HEK293 (cell line): ENCODE measurements at regions not wholly inside any gene's neighbourhood (a gene's known extent, or its start where the extent isn't known, plus 50 kb on each side); places are given as distances from the start of the nearest gene placed in this dataset.

Experiments
- CTCF ChIA-PET: fragments of 350-600 bp; formaldehyde crosslinking; extraction: SDS; loops from one replicate; lab custom pipeline; 2021; ENCODE audit warnings: antibody characterized with exemption; lab: Yijun Ruan, JAX
- POLR2A ChIA-PET: fragments of 300-600 bp; formaldehyde crosslinking; extraction: SDS; loops from one replicate; lab custom pipeline; 2020; ENCODE audit warnings: antibody characterized with exemption, inconsistent platforms; lab: Yijun Ruan, JAX
- H3K27ac ChIP-seq: fragments of 200-500 bp; sonication (Bioruptor generic); 2 replicates; pipeline ENCODE4 v1.5.1; 2014; ENCODE audit warnings: low read depth, low read length, control low read depth, inconsistent platforms; ENCODE audit errors: extremely low read depth
- H3K36me3 ChIP-seq, 2 experiments: fragments of 200-500 bp in 1 of 2; sonication (Bioruptor generic) in 1 of 2; 1 replicate in 1 of 2; 2 replicates in 1 of 2; pipeline ENCODE4 v1.5.1; 2014 to 2017; ENCODE audit warnings: inconsistent platforms in 2 of 2, low read length in 2 of 2; ENCODE audit not compliant: control insufficient read depth in 2 of 2, insufficient read depth in 1 of 2
- H3K4me1 ChIP-seq: fragments of 200-500 bp; sonication (Bioruptor generic); 2 replicates; pipeline ENCODE4 v1.5.1; 2014; ENCODE audit warnings: mild to moderate bottlenecking, low read length, inconsistent platforms; ENCODE audit not compliant: control insufficient read depth, insufficient read depth
- H3K4me3 ChIP-seq: 2 replicates; pipeline ENCODE4 v1.5.1; 2011; ENCODE audit warnings: low read depth, mild to moderate bottlenecking, control low read depth, low read length, moderate library complexity
- H3K9me3 ChIP-seq: fragments of 200-500 bp; sonication (Bioruptor generic); 2 replicates; pipeline ENCODE4 v1.5.1; 2014; ENCODE audit warnings: low read depth, low read length, inconsistent platforms; ENCODE audit not compliant: control insufficient read depth, insufficient read depth
- EGR2 ChIP-seq: fragments of 450-650 bp; formaldehyde crosslinking; IDR thresholded peaks from 2 replicates; pipeline ENCODE4 v1.5.1; 2016; ENCODE audit warnings: low read depth, missing biosample characterization, missing genetic modification characterization
- MZF1 ChIP-seq: fragments of 450-650 bp; formaldehyde crosslinking; IDR thresholded peaks from 2 replicates; pipeline ENCODE4 v1.5.1; 2017; ENCODE audit warnings: missing biosample characterization, missing genetic modification characterization, borderline replicate concordance
- OVOL3 ChIP-seq: fragments of 450-650 bp; formaldehyde crosslinking; IDR thresholded peaks from 2 replicates; pipeline ENCODE4 v1.5.1; 2016; ENCODE audit warnings: missing biosample characterization, missing genetic modification characterization
- SETDB1 ChIP-seq: IDR thresholded peaks from one replicate; pipeline ENCODE4 v1.6.1; 2017; ENCODE audit warnings: mild to moderate bottlenecking, low read length, moderate library complexity, mixed read lengths; ENCODE audit not compliant: insufficient read length
- TRIM28 ChIP-seq: IDR thresholded peaks from 2 replicates; pipeline ENCODE4 v1.6.1; 2011; ENCODE audit warnings: low read length, control low read depth, borderline replicate concordance
- ZNF146 ChIP-seq: fragments of 450-650 bp; formaldehyde crosslinking; IDR thresholded peaks from 2 replicates; pipeline ENCODE4 v1.5.1; 2016; ENCODE audit warnings: missing biosample characterization, missing genetic modification characterization
- ZNF239 ChIP-seq: fragments of 450-650 bp; formaldehyde crosslinking; IDR thresholded peaks from 2 replicates; pipeline ENCODE4 v1.5.1; 2016; ENCODE audit warnings: missing biosample characterization, missing genetic modification characterization
- ZNF274 ChIP-seq, 2 experiments: fragments of 200-500 bp in 1 of 2; fragments of 450-650 bp in 1 of 2; sonication (Bioruptor generic) in 1 of 2; formaldehyde crosslinking in 1 of 2; IDR thresholded peaks; 2 replicates each; pipeline versions ENCODE4 v1.5.1 to v1.6.1; 2014 to 2016; ENCODE audit warnings: borderline replicate concordance in 1 of 2, inconsistent platforms in 1 of 2, low read length in 1 of 2, missing biosample characterization in 1 of 2, missing genetic modification characterization in 1 of 2
- ZNF354C ChIP-seq: fragments of 450-650 bp; formaldehyde crosslinking; IDR thresholded peaks from 2 replicates; pipeline ENCODE4 v1.5.1; 2016; ENCODE audit warnings: missing biosample characterization, missing genetic modification characterization, low read depth, borderline replicate concordance
- ZNF488 ChIP-seq: fragments of 450-650 bp; formaldehyde crosslinking; IDR thresholded peaks from 2 replicates; pipeline ENCODE4 v1.5.1; 2016; ENCODE audit warnings: missing biosample characterization, missing genetic modification characterization
- ZNF626 ChIP-seq: fragments of 450-650 bp; sonication (Bioruptor Pico); formaldehyde crosslinking; IDR thresholded peaks from 2 replicates; pipeline ENCODE4 v1.5.1; 2018; ENCODE audit warnings: missing biosample characterization, missing genetic modification characterization, inconsistent platforms
- ZNF701 ChIP-seq: fragments of 450-650 bp; formaldehyde crosslinking; IDR thresholded peaks from 2 replicates; pipeline ENCODE4 v1.5.1; 2016; ENCODE audit warnings: missing biosample characterization, missing genetic modification characterization
- ZNF707 ChIP-seq: fragments of 450-650 bp; formaldehyde crosslinking; IDR thresholded peaks from 2 replicates; pipeline ENCODE4 v1.5.1; 2016; ENCODE audit warnings: missing biosample characterization, missing genetic modification characterization
- ZXDB ChIP-seq: fragments of 450-650 bp; formaldehyde crosslinking; IDR thresholded peaks from 2 replicates; pipeline ENCODE4 v1.5.1; 2016; ENCODE audit warnings: missing biosample characterization, missing genetic modification characterization
- TF ChIP-seq, protein P1 (sequence below): sonication (generic); formaldehyde crosslinking; IDR thresholded peaks from 2 replicates; pipeline ENCODE4 v1.8.1; 2022; ENCODE audit warnings: mild to moderate bottlenecking, moderate library complexity, missing genetic modification reagents
- TF ChIP-seq, protein P2 (sequence below): fragments of 450-650 bp; formaldehyde crosslinking; IDR thresholded peaks from 2 replicates; pipeline ENCODE4 v1.5.1; 2017; ENCODE audit warnings: missing biosample characterization, missing genetic modification characterization
- TF ChIP-seq, protein P3 (sequence below): fragments of 450-650 bp; formaldehyde crosslinking; IDR thresholded peaks from 2 replicates; pipeline ENCODE4 v1.5.1; 2016; ENCODE audit warnings: missing biosample characterization, missing genetic modification characterization

DNA sequence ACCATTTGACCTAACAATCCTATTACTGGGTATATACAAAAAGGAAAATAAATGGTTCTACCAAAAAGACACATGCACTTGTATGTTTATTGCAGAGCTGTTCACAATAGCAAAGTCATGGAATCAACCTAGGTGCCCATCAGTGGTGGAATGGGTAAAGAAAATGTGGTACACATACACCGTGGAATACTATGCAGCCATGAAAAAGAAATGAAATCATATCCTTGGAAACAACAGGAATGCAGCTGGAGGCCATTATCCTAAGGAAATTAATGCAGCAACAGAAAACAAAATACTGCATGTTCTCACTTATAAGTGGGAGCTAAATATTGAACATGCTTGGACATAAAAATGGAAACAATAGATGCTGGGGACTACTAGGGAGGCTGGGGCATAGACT lies 534.1 kb upstream of the SGCD start:
- CTCF ChIA-PET: no interaction called here
- Histone ChIP-seq H3K9me3 (no peaks in the 10 kb centered on the region), H3K36me3 (no peaks in the 10 kb centered on the region), H3K4me1 (no peaks in the 10 kb centered on the region), H3K4me3 (no peak overlapping the region), H3K27ac (no peak overlapping the region)
- TF ChIP-seq ZNF146 (tag by site-specific recombination): peak; percentile 59; the same call in 1 of the 2 replicates
- TF ChIP-seq ZNF354C: no peak
- POLR2A ChIA-PET: no interaction called here

- H3K36me3 ChIP-seq: no peaks in the 10 kb centered on the region
- TF ChIP-seq SETDB1 (peak; percentile 83), TRIM28 (peak; percentile 75; the same call in 1 of the 2 replicates), ZNF488 (tag by site-specific recombination) (no peak), ZNF626 (peak; percentile 90)
- no peak overlapping the region for H3K27ac ChIP-seq
- H3K9me3 ChIP-seq: no peaks in the 10 kb centered on the region
- H3K4me1 ChIP-seq: no peaks in the 10 kb centered on the region
- ChIA-PET POLR2A (no interaction called here), CTCF (no interaction called here)
- H3K4me3 ChIP-seq: no peak overlapping the region
These were observed 532.2 kb upstream of the SGCD start for GRCh38 chr5:155794795-155795194.

GRCh38 chr5:155799308-155799707 lies 527.7 kb upstream of the SGCD start:
- Histone ChIP-seq H3K27ac (no peak overlapping the region), H3K9me3 (no peaks in the 10 kb centered on the region), H3K4me1 (no peaks in the 10 kb centered on the region), H3K36me3 (no peaks in the 10 kb centered on the region), H3K4me3 (no peak overlapping the region)
- ChIA-PET POLR2A (no interaction called here), CTCF (no interaction called here)
- TF ChIP-seq ZNF701 (tag by site-specific recombination) (no peak), ZNF239 (tag by site-specific recombination) (no peak), ZNF707 (tag by site-specific recombination) (no peak), MZF1 (tag by site-specific recombination) (no peak), ZNF274 (IDR thresholded peaks at IDR 0.05; ENCODE audit: low read length) (no peak), ZNF274 (tag by site-specific recombination; IDR thresholded peaks at IDR 0.05; ENCODE audit: borderline replicate concordance) (no peak), OVOL3 (tag by site-specific recombination) (no peak), ZXDB (tag by site-specific recombination) (no peak), EGR2 (tag by site-specific recombination) (no peak)
- TF ChIP-seq, protein P1, sequence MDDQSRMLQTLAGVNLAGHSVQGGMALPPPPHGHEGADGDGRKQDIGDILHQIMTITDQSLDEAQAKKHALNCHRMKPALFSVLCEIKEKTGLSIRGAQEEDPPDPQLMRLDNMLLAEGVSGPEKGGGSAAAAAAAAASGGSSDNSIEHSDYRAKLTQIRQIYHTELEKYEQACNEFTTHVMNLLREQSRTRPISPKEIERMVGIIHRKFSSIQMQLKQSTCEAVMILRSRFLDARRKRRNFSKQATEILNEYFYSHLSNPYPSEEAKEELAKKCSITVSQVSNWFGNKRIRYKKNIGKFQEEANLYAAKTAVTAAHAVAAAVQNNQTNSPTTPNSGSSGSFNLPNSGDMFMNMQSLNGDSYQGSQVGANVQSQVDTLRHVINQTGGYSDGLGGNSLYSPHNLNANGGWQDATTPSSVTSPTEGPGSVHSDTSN (CRISPR knock-in tag): no peak
- TF ChIP-seq, protein P2, sequence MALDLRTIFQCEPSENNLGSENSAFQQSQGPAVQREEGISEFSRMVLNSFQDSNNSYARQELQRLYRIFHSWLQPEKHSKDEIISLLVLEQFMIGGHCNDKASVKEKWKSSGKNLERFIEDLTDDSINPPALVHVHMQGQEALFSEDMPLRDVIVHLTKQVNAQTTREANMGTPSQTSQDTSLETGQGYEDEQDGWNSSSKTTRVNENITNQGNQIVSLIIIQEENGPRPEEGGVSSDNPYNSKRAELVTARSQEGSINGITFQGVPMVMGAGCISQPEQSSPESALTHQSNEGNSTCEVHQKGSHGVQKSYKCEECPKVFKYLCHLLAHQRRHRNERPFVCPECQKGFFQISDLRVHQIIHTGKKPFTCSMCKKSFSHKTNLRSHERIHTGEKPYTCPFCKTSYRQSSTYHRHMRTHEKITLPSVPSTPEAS (tag by site-specific recombination): no peak
- TF ChIP-seq, protein P3, sequence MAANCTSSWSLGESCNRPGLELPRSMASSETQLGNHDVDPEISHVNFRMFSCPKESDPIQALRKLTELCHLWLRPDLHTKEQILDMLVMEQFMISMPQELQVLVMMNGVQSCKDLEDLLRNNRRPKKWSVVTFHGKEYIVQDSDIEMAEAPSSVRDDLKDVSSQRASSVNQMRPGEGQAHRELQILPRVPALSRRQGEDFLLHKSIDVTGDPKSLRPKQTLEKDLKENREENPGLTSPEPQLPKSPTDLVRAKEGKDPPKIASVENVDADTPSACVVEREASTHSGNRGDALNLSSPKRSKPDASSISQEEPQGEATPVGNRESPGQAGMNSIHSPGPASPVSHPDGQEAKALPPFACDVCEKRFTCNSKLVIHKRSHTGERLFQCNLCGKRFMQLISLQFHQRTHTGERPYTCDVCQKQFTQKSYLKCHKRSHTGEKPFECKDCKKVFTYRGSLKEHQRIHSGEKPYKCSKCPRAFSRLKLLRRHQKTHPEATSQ (tag by site-specific recombination): no peak
- TF ChIP-seq, all 188 proteins: peak for 0
